Common myeloid progenitor, CD34-positive (primary cell): ENCODE measurements at regions not wholly inside any gene's neighbourhood (a gene's known extent, or its start where the extent isn't known, plus 50 kb on each side); places are given as distances from the start of the nearest gene placed in this dataset.

Source experiments
- CTCF ChIA-PET: fragments of 350-600 bp; sonication (Branson Sonifier 250); formaldehyde crosslinking; loops from one replicate; lab custom pipeline; 2021; ENCODE audit warnings: antibody characterized with exemption; lab: Charles Lee
- POLR2A ChIA-PET: fragments of 350-600 bp; sonication (Branson Sonifier 250); formaldehyde crosslinking; loops from one replicate; lab custom pipeline; 2021; ENCODE audit warnings: antibody characterized with exemption; lab: Charles Lee
- DNase-seq, 3 donors: peaks; one replicate each; pipeline versions ENCODE4 v3.0.0 to v3.0.0-alpha.2; 2013
- H3K27ac ChIP-seq, 2 experiments: 1 replicate in 1 of 2; 2 replicates in 1 of 2; pipeline ENCODE4 v1.7.0; 2013; ENCODE audit warnings: inconsistent platforms in 2 of 2, low read length in 2 of 2, mild to moderate bottlenecking in 2 of 2, low read depth in 1 of 2, moderate library complexity in 1 of 2; ENCODE audit not compliant: severe bottlenecking in 2 of 2, insufficient read depth in 1 of 2, poor library complexity in 1 of 2
- H3K27me3 ChIP-seq, 5 experiments: replicated peaks in 2 of 5; 1 replicate in 3 of 5; 2 replicates in 2 of 5; pipeline versions ENCODE4 v1.6.1 to v1.7.0; 2013; ENCODE audit warnings: low read length in 4 of 5, mild to moderate bottlenecking in 2 of 5, moderate library complexity in 2 of 5, inconsistent platforms in 1 of 5; ENCODE audit not compliant: insufficient read depth in 5 of 5, control insufficient read depth in 4 of 5
- H3K36me3 ChIP-seq, 4 experiments: 1 replicate in 2 of 4; 2 replicates in 2 of 4; pipeline versions ENCODE4 v1.6.1 to v1.7.0; 2013; ENCODE audit warnings: low read length in 3 of 4, control low read depth in 1 of 4, mild to moderate bottlenecking in 1 of 4; ENCODE audit not compliant: control insufficient read depth in 4 of 4, insufficient read depth in 4 of 4
- H3K4me1 ChIP-seq, 4 experiments: 1 replicate in 3 of 4; 2 replicates in 1 of 4; pipeline versions ENCODE4 v1.6.1 to v1.7.1; 2013; ENCODE audit warnings: low read length in 3 of 4, mild to moderate bottlenecking in 3 of 4, control low read depth in 1 of 4, inconsistent platforms in 1 of 4, moderate library complexity in 1 of 4; ENCODE audit not compliant: control insufficient read depth in 4 of 4, insufficient read depth in 4 of 4; ENCODE audit errors: control extremely low read depth in 1 of 4
- H3K4me3 ChIP-seq, 7 experiments: 1 replicate in 4 of 7; 2 replicates in 3 of 7; pipeline versions ENCODE4 v1.5.1 to v1.7.0; 2013; ENCODE audit warnings: mild to moderate bottlenecking in 7 of 7, low read length in 6 of 7, moderate library complexity in 6 of 7, inconsistent platforms in 2 of 7, low read depth in 2 of 7, control low read depth in 1 of 7; ENCODE audit not compliant: insufficient read depth in 4 of 7, control insufficient read depth in 1 of 7; ENCODE audit errors: extremely low read depth in 1 of 7
- H3K9me3 ChIP-seq, 5 experiments: 1 replicate in 4 of 5; 2 replicates in 1 of 5; pipeline versions ENCODE4 v1.6.1 to v1.7.1; 2013; ENCODE audit warnings: low read length in 4 of 5, mild to moderate bottlenecking in 2 of 5, inconsistent platforms in 1 of 5, low read depth in 1 of 5, moderate library complexity in 1 of 5; ENCODE audit not compliant: control insufficient read depth in 4 of 5, insufficient read depth in 2 of 5; ENCODE audit errors: control extremely low read depth in 1 of 5
- WGBS: methylation state at CpG from one replicate; pipeline ENCODE4 v1.1.5; 2013; ENCODE audit not compliant: insufficient coverage; 5-methylcytosine and 5-hydroxymethylcytosine counted together

- CTCF ChIA-PET, result no interaction called here
- no peaks in the 10 kb centered on the region for H3K4me1 ChIP-seq
- no peak for DNase-seq
- H3K9me3 ChIP-seq, result no peaks in the 10 kb centered on the region
- WGBS, result 90% methylated on average over 4 of the region's 5 CpGs
- no peaks in the 10 kb centered on the region for H3K36me3 ChIP-seq
- no peak overlapping the region for H3K4me3 ChIP-seq
- H3K27me3 ChIP-seq, result peaks cover 0 to 18% (median 0%) of the 10 kb centered on the region in 5 experiments
- H3K27ac ChIP-seq, result no peak overlapping the region
- POLR2A ChIA-PET, result no interaction called here
Measured at GRCh38 chr1:17994046-17994445, 113.6 kb upstream of the IGSF21 start.

- Histone ChIP-seq H3K27ac (no peak overlapping the region), H3K9me3 (no peaks in the 10 kb centered on the region), H3K4me1 (no peaks in the 10 kb centered on the region), H3K27me3 (peaks cover 0 to 18% (median 0%) of the 10 kb centered on the region in 5 experiments), H3K36me3 (no peaks in the 10 kb centered on the region), H3K4me3 (no peak overlapping the region)
- DNase-seq, result no peak
- ChIA-PET CTCF (no interaction called here), POLR2A (no interaction called here)
- 100% methylated on average over 1 of the region's 1 CpG for WGBS
Measured at GRCh38 chr1:17995480-17995879, 112.1 kb upstream of the IGSF21 start.

GRCh38 chr1:17998889-17999288 is 108.7 kb upstream of the IGSF21 start:
- CTCF ChIA-PET, result no interaction called here
- DNase-seq, result peak in 2 of 3 donors; percentile 1 to 2
- Histone ChIP-seq H3K36me3 (no peaks in the 10 kb centered on the region), H3K27me3 (peaks cover 0 to 31% (median 2%) of the 10 kb centered on the region in 5 experiments), H3K9me3 (no peaks in the 10 kb centered on the region), H3K4me3 (no peak overlapping the region), H3K27ac (no peak overlapping the region), H3K4me1 (no peaks in the 10 kb centered on the region)
- WGBS, result 74% methylated on average over 6 of the region's 6 CpGs
- POLR2A ChIA-PET, result no interaction called here

- no peaks in the 10 kb centered on the region for H3K4me1 ChIP-seq
- no peak overlapping the region for H3K27ac ChIP-seq
- H3K9me3 ChIP-seq, result no peaks in the 10 kb centered on the region
- H3K27me3 ChIP-seq, result peaks cover 0 to 36% (median 2%) of the 10 kb centered on the region in 5 experiments
- ChIA-PET CTCF (no interaction called here), POLR2A (no interaction called here)
- H3K4me3 ChIP-seq, result no peak overlapping the region
- H3K36me3 ChIP-seq, result no peaks in the 10 kb centered on the region
- DNase-seq, result no peak
- WGBS, result 100% methylated on average over 2 of the region's 3 CpGs
Measured at GRCh38 chr1:17999884-18000283, 107.7 kb upstream of the IGSF21 start.

- Histone ChIP-seq H3K27me3 (peaks cover 0 to 40% (median 2%) of the 10 kb centered on the region in 5 experiments), H3K9me3 (no peaks in the 10 kb centered on the region), H3K27ac (no peak overlapping the region), H3K4me3 (no peak overlapping the region), H3K4me1 (no peaks in the 10 kb centered on the region), H3K36me3 (no peaks in the 10 kb centered on the region)
- ChIA-PET POLR2A (no interaction called here), CTCF (no interaction called here)
- 100% methylated on average over 1 of the region's 8 CpGs for WGBS
- no peak for DNase-seq
Measured at GRCh38 chr1:18001725-18002124, 105.9 kb upstream of the IGSF21 start.

GRCh38 chr1:18004278-18004677 is 103.3 kb upstream of the IGSF21 start:
- CTCF ChIA-PET, result no interaction called here
- peaks cover 0 to 49% (median 2%) of the 10 kb centered on the region in 5 experiments for H3K27me3 ChIP-seq
- no peak for DNase-seq
- H3K36me3 ChIP-seq, result no peaks in the 10 kb centered on the region
- H3K4me3 ChIP-seq, result no peak overlapping the region
- H3K27ac ChIP-seq, result no peak overlapping the region
- H3K9me3 ChIP-seq, result no peaks in the 10 kb centered on the region
- 89% methylated on average over 7 of the region's 7 CpGs for WGBS
- H3K4me1 ChIP-seq, result no peaks in the 10 kb centered on the region
- POLR2A ChIA-PET, result no interaction called here

- Histone ChIP-seq H3K36me3 (no peaks in the 10 kb centered on the region), H3K27ac (no peak overlapping the region), H3K9me3 (no peaks in the 10 kb centered on the region), H3K27me3 (peaks cover 0 to 58% (median 2%) of the 10 kb centered on the region in 5 experiments), H3K4me1 (no peaks in the 10 kb centered on the region), H3K4me3 (no peak overlapping the region)
- CTCF ChIA-PET, result no interaction called here
- no peak for DNase-seq
- WGBS, result 42% methylated on average over 2 of the region's 2 CpGs
- POLR2A ChIA-PET, result no interaction called here
Measured at GRCh38 chr1:18005238-18005637, 102.4 kb upstream of the IGSF21 start.
